Adrenal gland (tissue), 9 donors: ENCODE measurements at regions not wholly inside any gene's neighbourhood (a gene's known extent, or its start where the extent isn't known, plus 50 kb on each side); places are given as distances from the start of the nearest gene placed in this dataset.
"Not testable (repeated sequence)": the region's sequence is repeated elsewhere in the genome, so short reads cannot be mapped to it uniquely, and the experiment has no call there.

Experiments
- DNase-seq, 7 donors: peaks; one replicate each; pipeline ENCODE4 v3.0.0-alpha.2; 2019 to 2020
- H3K27ac ChIP-seq, 5 donors: fragments of 200-600 bp; sonication (generic) in 4 of 5; 1 replicate in 3 of 5; 2 replicates in 2 of 5; pipeline versions ENCODE4 v1.5.1 to v1.8.0; 2016 to 2020; ENCODE audit warnings: mild to moderate bottlenecking in 1 of 5
- H3K27me3 ChIP-seq: fragments of 200-600 bp; 2 replicates; pipeline ENCODE4 v1.8.0; 2021
- H3K36me3 ChIP-seq, 2 donors: fragments of 200-600 bp; replicated peaks in 1 of 2; 1 replicate in 1 of 2; 2 replicates in 1 of 2; pipeline versions ENCODE4 v1.5.1 to v1.8.0; 2018 to 2022
- H3K4me1 ChIP-seq, 2 donors: fragments of 200-600 bp; replicated peaks in 1 of 2; 1 replicate in 1 of 2; 2 replicates in 1 of 2; pipeline versions ENCODE4 v1.5.1 to v1.8.0; 2018 to 2021
- H3K4me3 ChIP-seq, 4 donors: fragments of 200-600 bp; sonication (generic) in 3 of 4; one replicate each; pipeline ENCODE4 v1.5.1; 2016 to 2018
- H3K9me3 ChIP-seq, 3 donors: fragments of 200-600 bp; sonication (generic) in 1 of 3; replicated peaks in 1 of 3; 1 replicate in 2 of 3; 2 replicates in 1 of 3; pipeline versions ENCODE4 v1.5.1 to v1.8.0; 2016 to 2021
- CTCF ChIP-seq, 6 experiments: fragments of 450-650 bp in 4 of 6; fragments of 200-600 bp in 2 of 6; sonication (generic) in 1 of 6; IDR thresholded peaks; 1 replicate in 5 of 6; 2 replicates in 1 of 6; pipeline versions ENCODE4 v1.5.1 to v1.8.0; 2016 to 2021; ENCODE audit warnings: antibody characterized with exemption in 6 of 6, mild to moderate bottlenecking in 2 of 6, moderate library complexity in 1 of 6
- POLR2A ChIP-seq, 2 donors: fragments of 450-650 bp; IDR thresholded peaks; one replicate each; pipeline ENCODE4 v1.6.1; 2017; ENCODE audit warnings: antibody characterized with exemption in 2 of 2, mild to moderate bottlenecking in 2 of 2, moderate library complexity in 1 of 2
- WGBS, 4 donors: extraction: QIAGEN DNeasy Blood & Tissue Kit in 2 of 4; methylation state at CpG; one replicate each; pipeline versions ENCODE4 v1.1.5 to v1.1.7; 2013 to 2017; 5-methylcytosine and 5-hydroxymethylcytosine counted together
- intact Hi-C, 2 donors: fragments of 100-400 bp; cut with DNase I; formaldehyde crosslinking; loops; one replicate each; pipeline versions ENCODE4 v1.14.1 to v1.15.0; 2022 to 2023
- donor health status: healthy with polysubstance abuse.
- donor health status: Bipolar disorder and iron deficiency.
- donor health status: DM: yes; HTN: yes; CAD: no.
- donor health status: DM: no; HTN: no; CAD: no.
- donor health status: DM: no; HTN: no; CAD: no.

GRCh38 chr1:187938092-187938491, 1109.3 kb downstream of the PLA2G4A start:
- 41 to 79% (median 64%) methylated on average over 2 of the region's 2 CpGs for WGBS, 4 donors
- no peak for DNase-seq

GRCh38 chr1:187942986-187943385, 1114.2 kb downstream of the PLA2G4A start:
- no peak overlapping the region for H3K4me3 ChIP-seq
- no peaks in the 10 kb centered on the region for H3K36me3 ChIP-seq
- intact Hi-C loops, result no loop called here
- no peaks in the 10 kb centered on the region for H3K9me3 ChIP-seq
- WGBS, 4 donors, result 78 to 86% (median 81%) methylated on average over 4 of the region's 4 CpGs
- TF ChIP-seq POLR2A (IDR thresholded peaks at IDR 0.05) (no peak), CTCF (IDR thresholded peaks at IDR 0.05) (no peak)
- no peak for DNase-seq
- no peak overlapping the region for H3K27ac ChIP-seq
- no peaks in the 10 kb centered on the region for H3K4me1 ChIP-seq
- H3K27me3 ChIP-seq, result no peaks in the 10 kb centered on the region

More at GRCh38 chr1:187938092-187938491, 1109.3 kb downstream of the PLA2G4A start:
- Histone ChIP-seq H3K36me3 (no peaks in the 10 kb centered on the region), H3K4me3 (no peak overlapping the region), H3K9me3 (no peaks in the 10 kb centered on the region), H3K4me1 (no peaks in the 10 kb centered on the region), H3K27me3 (no peaks in the 10 kb centered on the region), H3K27ac (no peak overlapping the region)
- TF ChIP-seq POLR2A (IDR thresholded peaks at IDR 0.05) (no peak), CTCF (IDR thresholded peaks at IDR 0.05) (no peak)
- intact Hi-C loops, result no loop called here

DNA sequence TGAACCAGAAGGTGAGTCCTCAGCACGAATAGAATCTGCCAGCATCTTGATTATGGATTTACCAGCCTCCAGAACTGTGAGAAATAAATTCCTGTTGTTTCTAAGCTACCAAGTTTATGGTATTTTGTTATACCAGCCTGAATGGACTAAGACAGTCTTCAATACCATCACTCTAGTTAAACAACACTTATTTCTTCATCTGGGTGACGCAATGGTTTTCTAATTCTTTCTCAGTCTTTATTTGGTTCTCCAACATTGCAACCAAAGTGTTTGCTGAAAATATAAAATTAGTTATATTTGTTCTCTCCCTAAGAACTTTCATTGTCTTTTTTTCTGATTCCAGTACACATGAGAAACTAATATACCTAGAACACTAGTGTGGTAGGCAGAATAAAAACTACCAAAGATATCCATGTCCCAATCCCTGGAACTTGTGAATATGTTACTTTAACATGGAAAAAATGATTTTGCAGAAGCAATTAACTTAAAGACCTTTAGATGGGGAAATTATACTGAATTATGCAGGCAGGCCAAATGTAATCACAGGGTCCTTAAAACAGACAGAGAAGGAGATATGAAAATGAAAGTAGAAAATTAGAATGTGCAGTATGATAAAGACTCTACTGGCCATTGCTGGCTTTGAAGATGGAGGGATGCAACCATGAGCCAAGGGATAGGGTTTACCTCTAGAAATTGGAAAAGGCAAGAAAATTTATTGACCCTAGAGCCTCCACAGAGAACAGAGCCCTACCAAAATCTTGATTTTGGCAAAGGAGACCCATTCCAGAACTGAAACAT, 1115.1 kb downstream of the PLA2G4A start:
- no peaks in the 10 kb centered on the region for H3K36me3 ChIP-seq

GRCh38 chr1:187946661-187947060, 1117.9 kb downstream of the PLA2G4A start:
- DNase-seq, H3K9me3 ChIP-seq, H3K36me3 ChIP-seq, H3K4me3 ChIP-seq, H3K27me3 ChIP-seq, H3K4me1 ChIP-seq, intact Hi-C loops, H3K27ac ChIP-seq: not testable (repeated sequence)
- 69 to 79% (median 71%) methylated on average over 3 of the region's 3 CpGs for WGBS, 4 donors

More for the DNA sequence above, 1115.1 kb downstream of the PLA2G4A start:
- Histone ChIP-seq H3K4me3 (no peak overlapping the region), H3K9me3 (no peaks in the 10 kb centered on the region), H3K4me1 (no peaks in the 10 kb centered on the region), H3K27me3 (no peaks in the 10 kb centered on the region), H3K27ac (no peak overlapping the region)
- intact Hi-C loops, result no loop called here
- TF ChIP-seq POLR2A (IDR thresholded peaks at IDR 0.05) (no peak), CTCF (IDR thresholded peaks at IDR 0.05) (no peak)
- no peak for DNase-seq
- WGBS, 4 donors, result 47 to 86% (median 65%) methylated on average over 2 of the region's 2 CpGs

GRCh38 chr1:187947359-187947758, 1118.6 kb downstream of the PLA2G4A start:
- intact Hi-C loops, result no loop called here
- no peak overlapping the region for H3K27ac ChIP-seq

More at GRCh38 chr1:187947359-187947758, 1118.6 kb downstream of the PLA2G4A start:
- no peak overlapping the region for H3K4me3 ChIP-seq
- no peak for DNase-seq
- no peaks in the 10 kb centered on the region for H3K27me3 ChIP-seq
- peaks cover 0 to under 1% (median 0%) of the 10 kb centered on the region in 3 donors for H3K9me3 ChIP-seq
- H3K36me3 ChIP-seq, result no peaks in the 10 kb centered on the region
- H3K4me1 ChIP-seq, result no peaks in the 10 kb centered on the region
- TF ChIP-seq POLR2A (IDR thresholded peaks at IDR 0.05), result no peak
- no peak for TF ChIP-seq CTCF (IDR thresholded peaks at IDR 0.05)
